Ramos (cell line): ENCODE measurements at regions not wholly inside any gene's neighbourhood (a gene's known extent, or its start where the extent isn't known, plus 50 kb on each side); places are given as distances from the start of the nearest gene placed in this dataset.

Experiments
- in situ Hi-C: fragments of 300-500 bp; cut with MboI; formaldehyde crosslinking; loops from one replicate; pipeline ENCODE4 v1.14.3; 2022; ENCODE audit warnings: low sequenced_read_pairs; ENCODE audit not compliant: unreplicated experiment

- in situ Hi-C loops: no loop called here
Observed at GRCh38 chr12:127531542-127531941, 735.4 kb upstream of the TMEM132C start.

DNA sequence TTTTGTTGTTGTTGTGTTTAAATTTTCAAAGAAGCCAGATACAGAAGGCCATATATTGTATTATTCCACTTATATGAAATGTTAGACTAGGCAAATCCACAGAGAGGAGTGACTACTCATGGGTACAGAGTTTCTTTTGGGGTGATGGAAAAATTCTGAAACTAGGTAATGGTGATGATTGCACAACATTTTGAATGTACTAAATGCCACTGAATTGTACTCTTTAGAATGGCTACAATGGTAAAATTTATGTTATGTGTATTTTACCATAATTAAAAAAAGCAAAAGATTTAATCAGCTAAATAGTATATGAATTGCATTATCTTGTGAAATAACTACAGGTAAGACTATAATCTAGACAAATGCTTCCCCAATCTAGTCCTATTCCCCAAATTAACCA lies 733.6 kb upstream of the TMEM132C start:
- in situ Hi-C loops: no loop called here

GRCh38 chr12:127536833-127537428 lies 730.0 kb upstream of the TMEM132C start:
- in situ Hi-C loops: no loop called here

GRCh38 chr12:127538316-127538715 lies 728.7 kb upstream of the TMEM132C start:
- in situ Hi-C loops: no loop called here

DNA sequence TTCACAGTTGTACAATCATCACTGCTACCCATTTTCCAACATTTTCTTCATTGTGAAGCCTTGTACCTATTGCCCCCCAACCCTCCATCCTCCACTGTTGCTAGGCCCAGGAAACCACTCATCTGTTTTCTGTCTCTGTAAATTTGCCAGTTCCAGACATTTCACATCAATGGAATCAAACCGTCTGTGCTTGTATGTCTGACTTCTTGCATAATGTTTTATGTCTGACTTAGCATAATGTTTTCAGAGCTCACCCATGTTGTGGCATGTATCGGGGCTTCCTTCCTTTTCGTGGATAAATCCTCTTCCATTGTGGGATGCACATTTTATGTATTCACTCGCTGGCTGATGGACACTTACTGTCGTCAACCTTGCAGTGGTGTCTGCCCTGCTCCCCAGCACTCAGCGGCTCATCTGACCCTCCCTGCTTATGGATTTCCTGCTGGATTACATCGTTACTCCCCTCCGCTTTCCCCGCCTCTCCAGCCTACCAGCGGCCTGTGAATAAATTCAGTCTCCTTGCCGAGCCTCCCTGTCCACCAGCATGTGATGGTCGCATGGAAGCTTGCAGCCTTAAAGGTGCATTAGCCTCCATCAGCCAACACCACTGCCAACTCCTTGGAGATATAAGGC lies 727.6 kb upstream of the TMEM132C start:
- in situ Hi-C loops: no loop called here

DNA sequence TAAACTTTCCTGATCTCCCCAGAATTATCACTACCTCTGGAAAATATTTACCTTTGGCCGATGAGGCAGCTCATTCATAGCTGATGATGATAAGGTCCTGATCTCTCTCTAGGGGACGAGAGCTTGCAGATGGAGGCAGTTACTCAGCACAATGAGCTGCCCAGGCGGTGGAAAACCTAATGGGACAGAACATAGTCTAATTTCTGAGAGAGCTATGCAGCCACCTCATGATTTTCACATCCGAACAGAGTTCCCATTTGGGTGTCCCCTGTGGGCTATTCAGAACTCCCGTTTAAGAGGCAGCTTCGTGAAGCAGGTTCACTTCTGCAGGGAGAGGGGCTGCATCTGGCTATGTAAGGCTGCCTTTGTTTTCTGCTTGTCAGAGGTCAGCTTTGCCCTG lies 724.6 kb upstream of the TMEM132C start:
- in situ Hi-C loops: no loop called here

DNA sequence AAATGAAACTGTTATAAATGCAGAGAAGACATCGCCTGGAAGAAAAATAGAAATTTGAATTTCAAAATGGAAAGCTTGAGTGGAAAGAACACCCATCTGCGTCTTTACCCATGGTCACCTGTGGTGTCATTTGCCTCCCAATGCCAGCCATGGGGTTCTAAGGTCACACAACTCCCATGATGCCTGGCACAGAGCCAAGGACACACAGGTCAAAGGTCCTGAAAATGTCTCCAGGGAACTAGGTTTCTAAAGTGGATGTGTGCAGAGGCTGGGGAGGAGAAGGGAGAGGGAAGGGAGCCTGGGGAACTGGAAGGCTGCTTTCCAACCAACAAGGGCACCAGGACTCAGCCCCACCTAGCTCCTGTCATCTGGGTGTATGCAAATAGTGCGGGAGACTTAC lies 724.0 kb upstream of the TMEM132C start:
- in situ Hi-C loops: no loop called here

GRCh38 chr12:127546721-127547505 lies 720.1 kb upstream of the TMEM132C start:
- in situ Hi-C loops: no loop called here

DNA sequence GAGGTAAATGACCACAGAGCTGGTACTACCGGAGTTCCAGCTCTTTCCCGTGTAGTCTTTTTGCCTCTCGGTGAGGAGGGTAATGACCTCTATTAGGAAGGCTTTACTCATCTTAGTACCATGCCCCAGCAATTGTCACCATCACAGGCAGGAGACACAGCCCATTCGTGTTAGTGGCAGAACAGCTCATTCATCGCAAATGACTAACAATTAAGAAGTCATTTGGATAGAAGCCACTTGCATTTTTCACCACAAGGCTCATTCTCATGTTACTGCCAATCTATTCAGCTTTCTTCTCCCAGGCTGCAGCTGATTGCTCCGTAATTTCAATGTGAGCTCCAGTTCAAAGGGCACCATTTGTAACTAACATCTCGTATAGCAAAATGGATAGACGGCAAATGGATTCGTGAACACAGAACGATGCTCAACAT lies 718.8 kb upstream of the TMEM132C start:
- in situ Hi-C loops: no loop called here

DNA sequence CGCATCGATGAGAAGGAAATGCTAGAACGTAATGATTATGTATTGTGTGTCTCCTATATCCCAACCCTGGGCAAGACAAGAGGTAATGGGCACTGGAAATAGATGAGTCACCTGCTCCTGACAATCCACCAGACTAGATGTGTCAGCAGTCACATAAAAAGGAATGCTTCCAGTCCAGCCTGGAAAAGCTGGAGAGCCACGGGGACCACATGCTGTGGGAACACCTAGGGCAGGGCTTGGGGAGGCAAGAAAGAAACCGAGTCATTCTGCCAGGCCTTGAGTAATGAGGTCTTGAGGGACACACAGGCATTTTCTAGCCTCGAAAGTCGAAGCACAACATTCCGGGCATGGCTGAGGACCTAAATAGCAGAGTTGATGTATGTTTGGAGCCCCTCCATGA lies 716.7 kb upstream of the TMEM132C start:
- in situ Hi-C loops: no loop called here

- in situ Hi-C loops: no loop called here
Observed at GRCh38 chr12:127552838-127553237, 714.1 kb upstream of the TMEM132C start.

DNA sequence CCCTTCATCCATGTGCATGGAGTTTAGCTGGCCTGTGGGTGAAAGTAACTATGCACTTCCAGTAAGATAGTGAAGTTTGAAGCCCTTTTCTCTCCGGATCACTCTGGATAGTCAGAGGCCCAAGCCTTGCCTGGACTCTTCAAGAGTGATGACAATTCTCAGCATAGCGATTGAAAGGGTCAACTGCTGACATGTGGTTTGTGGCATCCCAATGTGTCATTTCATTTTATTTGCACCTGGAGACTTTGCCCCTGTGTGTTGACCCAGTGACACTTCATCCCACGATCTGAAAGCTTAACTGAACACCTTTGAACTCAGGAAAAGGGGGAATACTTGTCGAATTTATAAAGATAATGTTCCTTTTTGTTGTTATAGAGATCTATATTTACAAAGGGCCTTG lies 711.9 kb upstream of the TMEM132C start:
- in situ Hi-C loops: no loop called here

GRCh38 chr12:127556231-127556886 lies 710.6 kb upstream of the TMEM132C start:
- in situ Hi-C loops: no loop called here

DNA sequence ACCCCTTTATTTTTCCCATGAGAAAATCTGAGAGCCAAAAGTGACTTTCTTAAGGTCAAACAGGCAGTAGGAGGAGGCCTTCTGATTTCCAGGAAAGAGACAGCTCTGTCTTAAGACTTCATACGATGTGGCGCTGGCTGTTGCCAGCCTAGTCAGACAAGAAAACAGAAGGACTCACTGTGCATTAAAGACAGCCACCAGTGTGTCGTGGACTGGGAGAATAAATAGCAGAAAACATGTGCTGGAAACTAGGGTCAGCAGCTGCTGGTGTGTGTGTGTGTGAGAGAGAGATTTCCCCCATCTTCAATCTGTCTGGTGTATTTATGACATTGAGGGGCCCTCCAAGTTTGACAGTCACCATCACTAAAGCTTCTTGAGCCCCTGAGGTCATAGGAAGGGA lies 708.6 kb upstream of the TMEM132C start:
- in situ Hi-C loops: no loop called here

- in situ Hi-C loops: no loop called here
Observed at GRCh38 chr12:127559349-127560040, 707.5 kb upstream of the TMEM132C start.

GRCh38 chr12:127560041-127560478 lies 706.9 kb upstream of the TMEM132C start:
- in situ Hi-C loops: no loop called here

GRCh38 chr12:127562816-127563215 lies 704.2 kb upstream of the TMEM132C start:
- in situ Hi-C loops: no loop called here

DNA sequence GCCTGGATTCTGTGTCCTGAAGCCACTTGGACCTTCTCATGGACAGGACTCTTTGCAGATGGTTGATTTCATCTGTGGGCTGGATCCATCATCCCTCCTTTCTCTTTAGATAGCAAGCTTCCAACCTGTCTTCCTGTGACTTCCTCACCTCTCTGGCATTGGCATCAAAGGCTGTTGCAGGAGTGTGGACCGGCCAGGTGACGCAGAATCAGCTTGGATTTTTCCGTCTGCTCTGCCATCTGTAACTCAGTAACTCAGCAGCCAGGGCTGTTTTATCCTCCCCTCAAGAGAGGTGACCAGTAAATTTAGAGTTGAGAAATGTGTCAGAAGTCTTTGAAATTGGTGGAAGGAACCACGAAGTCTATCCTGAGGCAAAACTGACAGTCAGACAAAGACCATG lies 701.7 kb upstream of the TMEM132C start:
- in situ Hi-C loops: no loop called here

GRCh38 chr12:127567531-127567930 lies 699.4 kb upstream of the TMEM132C start:
- in situ Hi-C loops: no loop called here

GRCh38 chr12:127570387-127570786 lies 696.6 kb upstream of the TMEM132C start:
- in situ Hi-C loops: no loop called here
